ENCODE measurements at regions not wholly inside any gene's neighbourhood (a gene's known extent, or its start where the extent isn't known, plus 50 kb on each side); places are given as distances from the start of the nearest gene placed in this dataset.

GRCh38 chr3:107128946-107129345, 248.3 kb upstream of the CCDC54 start:
- TF ChIP-seq, protein P1, sequence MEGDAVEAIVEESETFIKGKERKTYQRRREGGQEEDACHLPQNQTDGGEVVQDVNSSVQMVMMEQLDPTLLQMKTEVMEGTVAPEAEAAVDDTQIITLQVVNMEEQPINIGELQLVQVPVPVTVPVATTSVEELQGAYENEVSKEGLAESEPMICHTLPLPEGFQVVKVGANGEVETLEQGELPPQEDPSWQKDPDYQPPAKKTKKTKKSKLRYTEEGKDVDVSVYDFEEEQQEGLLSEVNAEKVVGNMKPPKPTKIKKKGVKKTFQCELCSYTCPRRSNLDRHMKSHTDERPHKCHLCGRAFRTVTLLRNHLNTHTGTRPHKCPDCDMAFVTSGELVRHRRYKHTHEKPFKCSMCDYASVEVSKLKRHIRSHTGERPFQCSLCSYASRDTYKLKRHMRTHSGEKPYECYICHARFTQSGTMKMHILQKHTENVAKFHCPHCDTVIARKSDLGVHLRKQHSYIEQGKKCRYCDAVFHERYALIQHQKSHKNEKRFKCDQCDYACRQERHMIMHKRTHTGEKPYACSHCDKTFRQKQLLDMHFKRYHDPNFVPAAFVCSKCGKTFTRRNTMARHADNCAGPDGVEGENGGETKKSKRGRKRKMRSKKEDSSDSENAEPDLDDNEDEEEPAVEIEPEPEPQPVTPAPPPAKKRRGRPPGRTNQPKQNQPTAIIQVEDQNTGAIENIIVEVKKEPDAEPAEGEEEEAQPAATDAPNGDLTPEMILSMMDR (IDR thresholded peaks at IDR 0.05), result no peak
- no peak for TF ChIP-seq POLR2A (IDR thresholded peaks at IDR 0.05)

Measured in Peyer's patch (tissue), 4 donors.